GM18861 (cell line): ENCODE measurements at regions not wholly inside any gene's neighbourhood (a gene's known extent, or its start where the extent isn't known, plus 50 kb on each side); places are given as distances from the start of the nearest gene placed in this dataset.

Experiments
- ATAC-seq: cut with Tn5 transposase; IDR thresholded peaks from one replicate; pipeline ENCODE4 v1.9.1; 2021; ENCODE audit not compliant: unreplicated experiment

DNA sequence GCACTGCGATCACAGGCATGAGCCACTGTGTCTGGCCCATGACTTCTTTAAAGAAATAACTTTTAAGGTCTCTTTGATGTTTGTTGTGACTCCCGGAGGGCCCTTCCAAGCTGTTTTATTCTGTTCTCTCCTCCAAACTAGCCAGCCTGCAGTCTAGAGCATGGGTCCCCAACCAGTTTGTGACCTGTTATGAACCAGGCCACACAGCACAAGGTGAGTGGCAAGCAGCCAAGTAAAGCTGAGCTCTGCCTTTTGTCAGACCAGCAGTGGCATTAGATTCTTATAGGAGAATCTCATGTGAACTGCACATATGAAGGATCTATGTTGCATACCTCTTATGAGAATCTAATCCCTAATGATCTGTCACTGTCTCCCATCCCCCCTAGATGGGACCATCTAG is 223.9 kb upstream of the RGPD4 start:
- ATAC-seq, result no peak

DNA sequence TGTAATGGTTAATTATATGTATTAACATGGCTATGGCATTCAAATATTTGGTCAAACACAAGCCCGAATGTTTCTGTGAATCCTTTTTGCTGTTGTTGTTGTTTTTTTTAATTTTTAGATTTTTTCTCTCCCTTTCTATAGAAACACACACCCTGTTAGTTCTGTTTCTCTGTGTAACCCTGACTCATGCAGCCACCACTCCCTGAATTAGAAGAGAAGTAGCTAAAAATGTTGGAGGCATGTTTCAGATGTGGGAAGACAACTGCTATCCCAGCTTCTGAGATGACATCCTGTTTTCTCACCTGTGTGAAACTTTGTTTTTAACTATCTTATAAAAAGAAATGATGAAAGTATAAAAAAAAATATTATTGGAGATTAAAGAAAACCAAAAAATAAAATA is 219.6 kb upstream of the RGPD4 start:
- ATAC-seq, result no peak

DNA sequence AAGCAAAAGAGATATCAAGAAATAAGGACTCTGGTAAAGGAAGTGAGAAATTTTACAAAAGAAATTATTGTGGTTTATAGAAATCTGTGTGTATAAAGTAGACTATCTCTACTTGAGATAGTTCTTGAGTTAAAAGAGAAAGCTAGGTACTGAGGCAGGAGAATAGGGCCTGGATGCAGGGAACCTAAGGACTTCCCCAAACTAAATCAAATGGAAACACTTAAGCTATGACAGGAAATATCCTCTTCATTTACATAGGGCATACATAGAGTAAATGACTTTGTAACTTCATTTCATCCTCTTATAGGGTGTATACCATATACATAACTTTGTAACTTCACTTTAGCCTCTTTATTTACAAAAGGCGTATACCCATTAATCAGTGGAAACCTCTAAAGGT is 219.2 kb upstream of the RGPD4 start:
- ATAC-seq, result no peak

DNA sequence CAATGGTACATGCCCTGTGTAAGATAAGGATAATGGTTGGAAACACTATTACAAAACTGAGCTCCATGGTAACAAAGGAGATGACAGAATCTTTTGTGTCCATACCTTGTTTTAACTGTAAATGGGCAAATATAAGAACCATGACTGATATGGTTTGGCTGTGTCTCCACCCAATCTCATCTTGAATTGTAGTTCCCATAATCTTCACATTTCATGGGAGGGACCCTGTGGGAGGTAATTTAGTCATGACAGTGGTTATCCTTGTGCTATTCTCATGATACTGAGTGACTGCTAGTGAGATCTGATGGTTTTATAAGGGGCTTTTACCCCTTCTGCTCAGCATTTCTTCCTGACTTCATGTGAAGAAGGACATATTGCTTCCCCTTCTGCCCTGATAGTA is 211.7 kb upstream of the RGPD4 start:
- ATAC-seq, result no peak

DNA sequence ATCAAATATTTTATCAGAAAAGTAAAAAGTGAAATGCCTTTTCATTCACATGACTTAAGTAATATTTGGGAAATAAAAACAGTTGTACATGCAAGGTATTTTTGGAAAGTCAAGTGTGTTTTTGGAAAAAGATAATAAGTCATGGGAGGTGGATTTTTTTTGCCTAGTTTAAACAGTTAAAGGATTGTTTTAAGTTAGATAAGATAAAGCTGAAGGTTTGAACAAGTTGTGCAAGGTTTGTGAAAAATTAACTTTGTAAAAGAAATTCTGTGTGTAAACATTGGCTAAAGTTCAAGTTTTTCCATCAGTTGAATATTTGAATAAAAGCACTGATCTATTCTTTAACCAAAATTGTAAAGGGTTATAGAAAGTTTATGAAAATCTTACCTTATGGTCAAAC is 207.9 kb upstream of the RGPD4 start:
- no peak for ATAC-seq

DNA sequence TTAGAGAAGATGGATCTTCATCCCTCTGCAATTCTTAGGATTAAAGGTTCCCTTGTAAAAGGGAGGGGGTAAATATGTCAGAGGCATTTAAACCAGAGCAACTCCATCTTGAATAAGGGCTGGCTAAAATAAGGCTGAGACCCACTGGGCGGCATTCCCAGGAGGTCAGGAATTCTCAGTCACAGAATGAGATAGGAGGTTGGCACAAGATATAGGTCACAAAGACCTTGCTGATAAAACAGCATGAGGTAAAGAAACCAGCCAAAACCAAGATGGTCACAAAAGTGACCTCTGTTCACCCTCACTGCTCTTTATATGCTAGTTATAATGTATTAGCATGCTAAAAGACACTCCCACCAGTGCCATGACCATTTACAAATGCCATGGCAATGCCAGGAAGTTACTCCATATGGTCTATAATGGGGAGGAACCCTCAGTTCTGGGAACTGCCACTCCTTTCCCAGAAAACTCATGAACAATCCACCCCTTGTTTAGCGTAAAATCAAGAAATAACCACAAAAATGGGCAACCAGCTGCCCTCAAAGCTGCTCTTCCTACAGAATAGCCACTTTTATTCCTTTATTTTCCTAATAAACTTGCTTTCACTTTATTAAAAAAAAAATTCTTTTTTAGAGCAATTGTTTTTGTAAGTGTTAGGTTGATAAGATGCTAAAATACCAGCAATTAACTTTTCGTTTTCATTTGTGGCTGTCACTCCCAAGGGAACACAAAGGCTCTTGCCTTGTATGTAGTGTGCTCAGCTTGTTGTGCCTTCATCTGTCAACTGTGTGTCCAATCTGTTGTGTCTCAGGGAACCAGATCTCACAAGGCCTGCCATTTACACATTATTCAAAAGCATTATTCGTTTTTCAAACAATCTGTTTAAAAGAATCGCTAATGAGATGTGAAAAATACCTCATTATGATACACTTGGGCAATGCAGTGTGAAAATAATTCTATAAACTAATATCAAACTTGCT is 205.2 kb upstream of the RGPD4 start:
- ATAC-seq, result no peak

DNA sequence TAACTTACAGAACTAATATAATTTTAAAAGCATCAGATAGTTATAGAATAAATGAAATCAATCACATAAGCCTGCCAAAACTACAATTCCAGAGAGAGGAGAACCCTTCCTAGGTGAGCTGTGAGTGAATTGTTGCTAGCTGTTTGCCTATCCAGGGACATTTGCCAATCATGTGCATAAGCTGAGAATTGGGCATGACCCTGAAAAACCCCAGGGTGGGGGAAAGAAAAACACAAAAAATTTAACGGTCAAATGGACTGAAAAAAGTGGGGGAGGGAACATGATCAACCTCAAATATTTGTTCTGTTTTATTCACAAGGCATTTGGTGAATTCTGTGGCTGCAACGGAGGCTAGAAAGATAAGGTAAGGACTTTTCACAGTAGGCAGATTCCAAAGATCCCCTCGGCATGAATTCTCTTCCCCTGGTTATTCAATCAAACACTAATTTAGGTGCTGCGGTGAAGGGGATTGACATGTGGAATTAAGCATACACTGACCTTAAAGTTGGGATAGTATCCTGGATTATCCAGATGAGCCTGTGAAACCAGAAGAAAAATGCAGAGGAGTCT is 203.9 kb upstream of the RGPD4 start:
- no peak for ATAC-seq

DNA sequence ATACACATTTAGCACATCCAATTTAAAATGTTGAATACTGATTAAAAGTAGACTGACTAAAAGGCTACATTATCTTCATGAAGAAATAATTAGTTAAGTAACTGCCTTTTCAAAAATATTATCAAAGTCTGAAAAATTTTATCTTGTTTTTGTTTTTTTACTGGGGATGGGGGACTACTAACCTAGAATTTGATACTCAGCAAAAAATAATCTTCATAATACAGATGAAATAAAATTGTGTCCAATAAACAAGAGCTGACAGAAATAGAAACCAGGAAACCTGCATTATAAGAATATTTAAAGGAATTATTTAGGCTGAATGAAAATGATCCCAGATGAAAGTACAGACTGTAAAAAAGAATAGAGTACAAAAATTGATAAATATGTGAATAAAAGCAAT is 200.7 kb upstream of the RGPD4 start:
- no peak for ATAC-seq

DNA sequence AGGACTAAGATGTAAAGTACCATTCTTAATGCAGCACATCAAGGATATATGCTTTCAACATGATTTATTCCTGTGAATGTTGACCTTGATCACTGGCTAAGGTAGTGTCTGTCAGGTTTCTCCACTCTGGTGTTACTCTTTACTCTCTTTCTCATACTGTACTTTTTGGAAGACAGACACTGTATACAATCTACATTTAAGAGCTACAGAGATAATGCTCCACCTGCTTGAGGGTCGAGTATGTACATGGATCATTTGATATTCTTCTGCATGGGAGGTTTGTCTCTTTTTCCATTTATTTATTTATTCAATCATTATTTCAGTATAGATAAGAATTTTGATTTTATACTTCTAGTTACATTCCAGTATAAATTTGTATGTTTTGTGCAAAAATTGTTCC is 199.5 kb upstream of the RGPD4 start:
- ATAC-seq, result no peak

DNA sequence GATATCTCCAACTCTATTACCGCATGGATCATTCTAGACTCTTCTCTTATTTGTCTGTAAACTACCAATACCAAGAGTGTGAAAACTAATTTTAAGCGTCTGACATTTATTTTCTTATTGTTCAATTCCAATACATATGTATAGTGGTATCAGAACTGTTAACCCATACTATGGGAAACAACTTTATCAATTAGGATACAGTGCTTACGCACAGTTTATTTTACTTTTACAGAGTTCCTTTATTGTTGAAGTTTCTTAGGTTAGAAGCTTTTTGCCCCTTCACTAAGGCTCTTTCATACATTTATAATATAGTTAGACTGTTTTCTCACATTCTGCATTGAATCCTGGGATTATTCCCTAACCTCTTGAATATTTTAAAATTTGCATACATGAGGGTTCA is 198.8 kb upstream of the RGPD4 start:
- ATAC-seq, result no peak

DNA sequence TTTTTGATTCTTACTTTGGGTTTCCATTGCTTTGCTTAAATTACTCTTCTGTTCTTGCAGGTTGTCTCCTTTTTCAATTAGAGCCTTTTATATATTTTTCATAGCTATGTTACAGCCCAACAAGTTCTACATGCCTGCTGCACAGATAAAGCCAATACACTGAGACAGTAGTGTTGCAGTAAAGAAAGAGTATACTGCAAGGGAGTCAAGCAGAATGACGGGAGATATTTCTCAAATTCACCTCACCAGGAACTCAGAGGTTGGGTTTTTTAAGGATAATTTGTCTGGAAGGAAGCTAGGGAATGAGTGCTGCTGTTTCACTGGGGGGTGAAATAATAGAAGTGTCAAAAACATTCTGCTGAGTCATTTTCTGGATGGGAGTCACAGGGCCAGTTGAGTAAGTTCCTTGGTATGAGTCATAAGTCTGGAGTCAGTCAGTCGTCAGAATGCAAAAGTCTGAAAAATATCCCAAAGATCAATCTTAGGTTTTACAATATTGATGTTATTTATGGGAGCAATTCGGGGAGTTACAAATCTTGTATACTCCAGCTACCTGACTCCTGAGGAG is 193.0 kb upstream of the RGPD4 start:
- no peak for ATAC-seq

DNA sequence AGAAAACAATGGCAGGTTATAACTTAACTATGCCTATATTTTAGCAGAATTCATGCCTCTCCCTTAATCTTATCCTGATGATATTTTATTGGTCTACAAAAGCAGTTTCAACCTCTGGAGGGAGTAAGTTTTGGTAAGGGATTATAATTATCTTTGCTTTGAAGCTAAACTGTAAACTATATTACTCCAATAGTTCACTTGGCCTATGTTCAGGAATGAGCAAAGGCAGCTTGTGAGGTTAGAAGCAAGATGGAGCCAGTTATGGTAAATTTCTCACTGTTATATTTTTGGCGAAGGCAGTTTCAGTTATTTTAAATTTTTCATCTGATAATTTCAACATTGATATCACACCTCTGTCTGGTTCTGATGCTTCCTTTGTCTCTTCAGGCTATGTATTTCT is 192.5 kb upstream of the RGPD4 start:
- no peak for ATAC-seq

DNA sequence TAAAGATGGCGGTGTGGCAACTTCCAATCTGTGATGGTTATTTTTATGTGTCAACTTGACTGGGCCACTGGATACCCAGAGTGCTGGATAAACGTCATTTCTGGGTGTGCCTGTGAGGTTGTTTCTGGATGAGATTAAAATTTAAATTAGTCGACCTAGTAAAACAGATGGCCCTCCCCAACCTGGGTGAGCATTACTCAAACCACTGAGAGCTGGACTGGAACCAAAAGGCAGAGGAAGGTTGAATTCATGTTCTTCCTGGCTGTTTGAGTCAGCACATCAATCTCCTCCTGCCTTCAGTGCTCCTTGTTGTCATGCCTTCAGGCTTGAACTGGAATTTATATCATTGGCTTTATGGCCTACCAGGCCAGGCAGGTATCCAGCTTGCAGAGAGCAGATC is 190.8 kb upstream of the RGPD4 start:
- ATAC-seq, result no peak

DNA sequence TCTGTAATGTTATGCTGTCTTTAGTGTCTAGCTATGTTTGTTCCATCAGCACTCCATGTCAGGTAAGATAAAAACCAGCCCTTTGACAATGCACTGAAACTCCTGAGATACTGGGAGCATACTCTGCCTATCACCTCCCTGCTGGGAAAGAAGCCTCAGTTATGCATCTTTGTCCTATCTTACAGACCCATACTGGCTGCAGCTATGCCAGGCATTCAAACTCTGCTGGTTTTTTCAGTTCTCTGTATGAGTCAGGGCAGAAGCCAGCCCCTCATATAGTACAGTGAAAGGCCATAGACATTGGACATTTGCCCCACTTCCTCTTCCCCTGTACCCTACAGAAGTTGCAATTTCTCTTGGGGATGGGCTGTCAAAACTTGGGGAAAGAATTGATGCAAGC is 181.1 kb upstream of the RGPD4 start:
- no peak for ATAC-seq

DNA sequence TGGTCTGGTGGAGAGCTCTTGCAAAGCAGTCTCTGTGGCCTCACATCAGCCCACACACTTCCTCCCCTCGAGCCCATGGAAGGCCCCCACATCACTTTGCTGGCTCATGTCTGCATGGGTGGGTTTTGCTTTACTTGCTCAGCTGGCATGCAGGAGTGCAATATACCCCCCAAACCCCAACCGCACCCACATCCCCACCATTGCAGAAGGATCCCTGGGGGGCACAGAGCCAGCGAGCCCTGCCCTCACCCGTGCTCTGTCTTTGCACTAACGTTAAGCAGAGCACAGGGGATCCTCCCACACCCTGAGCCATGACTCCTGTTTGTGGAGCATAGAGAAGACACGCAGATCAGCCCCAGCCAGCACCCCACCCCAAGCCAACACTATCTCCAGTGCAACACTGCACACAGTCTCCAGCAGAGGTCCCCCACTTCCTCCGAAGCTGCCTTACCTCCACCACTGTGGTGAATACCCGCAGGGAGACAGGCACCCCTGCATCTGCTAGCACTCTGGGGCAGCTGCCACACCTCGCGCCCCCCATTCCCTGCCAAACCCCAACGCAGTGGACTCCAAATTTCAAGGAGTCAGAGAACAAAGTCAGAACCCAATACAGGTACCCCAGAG is 177.8 kb upstream of the RGPD4 start:
- no peak for ATAC-seq

DNA sequence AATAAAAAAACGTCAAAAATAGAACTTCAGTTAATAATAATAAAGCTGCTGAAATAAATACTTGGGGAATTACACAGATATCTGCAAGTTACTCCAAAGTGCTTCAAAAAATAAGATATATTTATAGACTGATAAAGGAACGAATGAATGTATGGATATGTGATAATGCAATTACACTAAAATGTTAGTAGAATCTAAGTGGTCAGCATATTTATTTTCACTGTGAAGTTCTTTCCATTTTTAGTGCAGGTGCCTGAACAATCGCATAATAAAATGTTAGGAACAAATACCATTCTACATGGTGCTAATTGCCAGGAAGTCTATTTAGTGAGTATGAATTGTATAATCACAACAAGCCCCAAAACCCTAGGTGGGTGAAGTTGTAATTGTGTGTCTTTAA is 169.6 kb upstream of the RGPD4 start:
- ATAC-seq, result no peak

DNA sequence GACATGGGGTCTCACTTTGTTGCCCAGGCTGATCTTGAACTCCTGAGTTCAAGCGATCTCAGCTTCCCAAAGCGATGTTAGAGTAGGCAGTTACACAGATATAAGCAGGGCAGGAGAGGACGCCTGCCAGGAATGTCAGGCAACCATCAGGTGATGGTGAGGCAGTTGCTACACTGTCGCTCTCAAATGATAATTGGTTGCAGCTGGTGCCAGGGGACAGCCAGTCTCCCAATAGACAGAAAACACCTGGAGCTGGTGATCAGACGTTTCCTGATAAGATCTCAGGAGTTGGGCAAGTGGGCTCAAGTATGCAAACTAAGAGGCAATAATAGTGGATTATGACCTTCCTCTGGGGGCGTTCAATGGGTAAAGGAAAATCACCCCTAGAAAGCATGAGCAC is 163.1 kb upstream of the RGPD4 start:
- no peak for ATAC-seq

DNA sequence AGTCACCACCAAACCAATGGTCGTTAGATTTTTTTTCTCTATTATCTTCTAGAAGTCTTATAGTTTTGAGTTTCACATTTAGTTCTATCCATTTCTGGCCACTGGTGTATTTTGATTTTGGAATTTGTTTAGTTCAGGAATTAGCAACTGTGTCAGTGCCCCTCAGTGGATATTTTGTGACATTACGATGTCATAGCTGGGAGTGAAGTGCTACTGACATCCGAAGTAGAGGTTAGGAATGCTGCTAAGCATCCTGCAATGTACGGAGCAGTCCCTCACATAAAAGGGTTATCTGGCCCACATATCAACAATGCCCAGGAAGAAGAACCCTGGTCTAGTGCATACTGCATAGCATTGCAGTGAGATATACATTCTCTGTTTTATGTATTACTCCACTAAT is 157.4 kb upstream of the RGPD4 start:
- ATAC-seq, result no peak

DNA sequence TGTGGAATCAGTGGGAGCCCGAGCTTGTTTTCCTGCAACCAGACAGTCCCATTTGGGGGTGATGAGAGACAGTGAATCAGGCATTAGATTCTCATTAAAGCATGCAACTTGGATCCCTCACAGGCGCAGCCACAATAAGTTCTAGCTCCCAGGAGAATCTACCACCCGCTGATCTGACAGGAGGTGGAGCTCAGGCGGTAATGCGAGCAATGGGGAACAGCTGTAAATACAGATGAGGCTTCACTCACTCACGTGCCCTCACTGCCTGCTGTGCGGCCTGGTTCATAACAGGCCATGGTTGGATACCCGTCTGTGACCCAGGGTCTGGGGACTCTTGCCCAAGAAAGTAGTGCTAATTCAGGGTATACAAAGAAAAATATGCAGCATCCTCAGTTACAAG is 144.8 kb upstream of the RGPD4 start:
- no peak for ATAC-seq

DNA sequence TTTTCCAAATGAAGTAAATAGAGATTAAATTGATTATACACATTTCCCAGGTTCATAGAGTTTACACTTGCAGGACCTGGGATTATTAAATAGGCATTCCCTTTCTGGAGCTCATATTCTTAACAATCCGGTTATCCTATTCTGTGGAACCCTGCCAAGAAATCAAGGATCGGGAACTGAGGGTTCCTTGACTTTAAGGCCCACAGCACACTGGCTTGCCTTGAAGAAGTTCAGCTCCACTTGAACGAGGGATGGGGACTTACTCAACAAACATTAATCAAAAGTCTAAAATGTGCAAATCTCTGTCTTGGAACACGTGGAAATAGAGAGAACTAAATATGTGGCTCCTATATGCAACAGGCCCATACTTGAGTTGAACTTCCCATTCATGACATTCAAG is 142.3 kb upstream of the RGPD4 start:
- no peak for ATAC-seq

DNA sequence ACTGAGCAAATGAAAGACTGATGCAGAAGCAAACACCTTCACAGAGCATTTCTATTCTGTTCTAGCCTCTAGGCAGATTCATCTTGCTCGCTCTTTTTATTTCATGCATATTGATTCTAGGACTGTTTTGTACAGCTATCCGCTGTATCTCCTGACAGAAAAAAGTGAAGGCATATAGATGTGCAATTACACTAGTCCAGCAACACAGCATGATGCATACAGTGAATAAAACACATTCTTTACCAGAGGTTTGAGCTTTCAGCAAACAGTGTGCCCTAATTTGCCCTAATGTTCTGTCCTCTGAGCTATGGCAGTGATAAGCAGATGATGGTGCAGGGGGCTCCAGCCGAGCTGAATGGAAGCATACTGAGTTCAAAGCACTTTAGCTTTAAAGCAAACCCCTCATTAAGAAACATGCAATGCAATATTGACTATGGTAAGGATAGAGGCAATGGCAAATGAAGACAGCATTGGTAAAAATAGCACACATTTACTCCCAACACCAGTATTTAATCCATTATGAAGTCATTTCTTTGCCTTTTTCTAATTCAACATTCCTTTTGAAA is 141.2 kb upstream of the RGPD4 start:
- ATAC-seq, result no peak

DNA sequence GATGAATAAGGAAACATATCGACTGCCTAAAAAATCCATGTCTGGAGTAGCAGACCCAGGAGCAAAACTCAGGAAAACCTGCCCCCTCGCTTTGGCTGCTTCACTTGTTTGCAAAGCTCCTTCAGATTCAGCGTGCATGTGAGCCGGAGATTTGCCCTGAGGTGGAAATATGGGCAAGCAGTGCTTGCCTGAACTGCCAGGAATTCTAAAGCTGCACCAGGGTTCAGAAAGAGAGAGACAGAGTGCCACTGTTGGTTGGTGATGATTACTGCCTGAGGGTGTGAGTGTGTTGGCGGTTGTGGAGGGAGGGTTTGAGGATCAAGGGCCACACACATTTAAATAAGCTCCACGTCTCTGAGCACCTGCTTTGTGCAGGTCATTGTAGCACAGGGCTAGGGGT is 139.6 kb upstream of the RGPD4 start:
- ATAC-seq, result no peak
